GM23248 (cell line): ENCODE measurements at regions not wholly inside any gene's neighbourhood (a gene's known extent, or its start where the extent isn't known, plus 50 kb on each side); places are given as distances from the start of the nearest gene placed in this dataset.

Experiments
- EZH2 ChIP-seq: fragments of 200-600 bp; sonication (generic); IDR thresholded peaks from 2 replicates; pipeline ENCODE4 v1.6.1; 2018; ENCODE audit warnings: antibody characterized with exemption, mild to moderate bottlenecking; ENCODE audit not compliant: insufficient read depth, poor library complexity, severe bottlenecking
- EZH2phosphoT487 ChIP-seq: fragments of 200-600 bp; sonication (generic); IDR thresholded peaks from 2 replicates; pipeline ENCODE4 v1.6.1; 2018; ENCODE audit warnings: antibody characterized with exemption, moderate library complexity, mild to moderate bottlenecking, low read depth; ENCODE audit not compliant: insufficient read depth

GRCh38 chr4:111849746-111850284 is 295.4 kb upstream of the FAM241A start:
- TF ChIP-seq EZH2phosphoT487 (no peak), EZH2 (no peak)
